A549 (cell line): ENCODE measurements at regions not wholly inside any gene's neighbourhood (a gene's known extent, or its start where the extent isn't known, plus 50 kb on each side); places are given as distances from the start of the nearest gene placed in this dataset.

ENCODE experiments used
- ATAC-seq, 2 experiments: fragments of 200-7000 bp in 1 of 2; fragments of >200 bp in 1 of 2; cut with Nextera tagmentation in 1 of 2; cut with Tn5 transposase in 1 of 2; 3 replicates each; pipeline versions ENCODE4 v1.8.0 to v1.9.1; 2018 to 2020; ENCODE audit warnings: mild to moderate bottlenecking in 1 of 2, moderate library complexity in 1 of 2
- CTCF ChIA-PET: fragments of 300-600 bp; sonication (Branson Sonifier 250); formaldehyde crosslinking; extraction: SDS; loops from one replicate; lab custom pipeline; 2021; ENCODE audit warnings: antibody characterized with exemption, inconsistent platforms; lab: Yijun Ruan, JAX
- POLR2A ChIA-PET: fragments of 350-600 bp; formaldehyde crosslinking; extraction: SDS; loops from one replicate; lab custom pipeline; 2021; ENCODE audit warnings: antibody characterized with exemption, inconsistent platforms; lab: Yijun Ruan, JAX
- DNase-seq, 2 experiments: peaks; one replicate each; pipeline versions ENCODE4 v3.0.0 to v3.0.0-alpha.2; 2011 to 2016; ENCODE audit warnings: low read depth in 1 of 2, low spot score in 1 of 2
- FAIRE-seq: peaks from 2 replicates; lab custom pipeline; 2011; peaks lifted over from hg19 to GRCh38; lab: Jason Lieb, UNC
- H3K27ac ChIP-seq, 2 experiments: fragments of >200 bp; sonication (Bioruptor Twin); formaldehyde crosslinking; 3 replicates each; pipeline ENCODE4 v1.5.1; 2016 to 2017
- H3K4me1 ChIP-seq: fragments of >200 bp; sonication (Bioruptor Twin); formaldehyde crosslinking; 3 replicates; pipeline ENCODE4 v1.6.1; 2016
- H3K4me2 ChIP-seq: fragments of >200 bp; sonication (Bioruptor Twin); formaldehyde crosslinking; 3 replicates; pipeline ENCODE4 v1.6.1; 2016
- H3K4me3 ChIP-seq: fragments of >200 bp; sonication (Bioruptor Twin); formaldehyde crosslinking; 3 replicates; pipeline ENCODE4 v1.5.1; 2016
- H3K9me3 ChIP-seq: fragments of >200 bp; sonication (Bioruptor Twin); formaldehyde crosslinking; 3 replicates; pipeline ENCODE4 v1.6.1; 2016
- BCL3 ChIP-seq: fragments of >200 bp; sonication (Bioruptor Twin); formaldehyde crosslinking; IDR thresholded peaks from 3 replicates; pipeline ENCODE4 v1.6.1; 2016
- BHLHE40 ChIP-seq: IDR thresholded peaks from 2 replicates; pipeline ENCODE4 v1.6.1; 2012; ENCODE audit warnings: low read depth, low read length, inconsistent platforms
- CEBPB ChIP-seq, 2 experiments: fragments of >200 bp in 1 of 2; sonication (Bioruptor Twin) in 1 of 2; formaldehyde crosslinking in 1 of 2; IDR thresholded peaks; 2 replicates each; pipeline ENCODE4 v1.6.1; 2012 to 2016
- CHD2 ChIP-seq: fragments of 150-350 bp; IDR thresholded peaks from 2 replicates; pipeline ENCODE4 v1.6.1; 2014; ENCODE audit warnings: low read length; ENCODE audit not compliant: partially characterized antibody
- EHMT2 ChIP-seq: fragments of 200-600 bp; sonication (generic); IDR thresholded peaks from 2 replicates; pipeline ENCODE4 v1.6.1; 2016; ENCODE audit warnings: antibody characterized with exemption, low read depth, mild to moderate bottlenecking, moderate library complexity
- ELK1 ChIP-seq: fragments of 150-350 bp; IDR thresholded peaks from 2 replicates; pipeline ENCODE4 v1.6.1; 2014; ENCODE audit warnings: low read depth, mild to moderate bottlenecking, low read length
- GATA3 ChIP-seq: IDR thresholded peaks from 2 replicates; pipeline ENCODE4 v1.6.1; 2012; ENCODE audit warnings: borderline replicate concordance
- HEYL ChIP-seq: fragments of 250-450 bp; sonication (Bioruptor Pico); IDR thresholded peaks from 2 replicates; pipeline ENCODE4 v1.8.0; 2021; ENCODE audit warnings: mild to moderate bottlenecking, moderate library complexity
- HOXB13 ChIP-seq: fragments of 250-450 bp; sonication (Bioruptor Pico); IDR thresholded peaks from 2 replicates; pipeline ENCODE4 v1.5.0; 2020; ENCODE audit warnings: low read depth, mild to moderate bottlenecking, moderate library complexity
- KDM5A ChIP-seq: fragments of 200-600 bp; sonication (generic); IDR thresholded peaks from 2 replicates; pipeline ENCODE4 v1.6.1; 2016; ENCODE audit warnings: antibody characterized with exemption, mild to moderate bottlenecking
- MAFK ChIP-seq: fragments of 450-650 bp; IDR thresholded peaks from 2 replicates; pipeline ENCODE4 v1.6.1; 2014; ENCODE audit not compliant: partially characterized antibody
- MAX ChIP-seq: IDR thresholded peaks from 2 replicates; pipeline ENCODE4 v1.6.1; 2012
- MAZ ChIP-seq: fragments of 150-350 bp; IDR thresholded peaks from 2 replicates; pipeline ENCODE4 v1.6.1; 2014; ENCODE audit warnings: antibody characterized with exemption, low read depth, low read length, borderline replicate concordance
- NPAS2 ChIP-seq: fragments of 250-450 bp; sonication (Bioruptor Pico); IDR thresholded peaks from 2 replicates; pipeline ENCODE4 v1.8.0; 2022; ENCODE audit warnings: mild to moderate bottlenecking, moderate library complexity, borderline replicate concordance
- NR3C1 ChIP-seq: fragments of >200 bp; sonication (Bioruptor Twin); formaldehyde crosslinking; IDR thresholded peaks from 3 replicates; pipeline ENCODE4 v1.6.1; 2017
- PHF8 ChIP-seq: fragments of 200-600 bp; sonication (generic); IDR thresholded peaks from 2 replicates; pipeline ENCODE4 v1.6.1; 2016; ENCODE audit warnings: low read depth, mild to moderate bottlenecking, antibody characterized with exemption, moderate library complexity, borderline replicate concordance
- RAD21 ChIP-seq, 2 experiments: fragments of >200 bp in 1 of 2; sonication (Bioruptor Twin) in 1 of 2; formaldehyde crosslinking in 1 of 2; IDR thresholded peaks in 1 of 2; conservative IDR thresholded peaks in 1 of 2; 2 replicates in 1 of 2; 3 replicates in 1 of 2; pipeline ENCODE4 v1.6.1; 2012 to 2018; ENCODE audit warnings: inconsistent platforms in 1 of 2
- RARB ChIP-seq: fragments of 250-450 bp; sonication (Bioruptor Pico); IDR thresholded peaks from 2 replicates; pipeline ENCODE4 v1.8.0; 2021; ENCODE audit warnings: mild to moderate bottlenecking, moderate library complexity
- RCOR1 ChIP-seq: fragments of 150-350 bp; IDR thresholded peaks from 2 replicates; pipeline ENCODE4 v1.6.1; 2014; ENCODE audit warnings: antibody characterized with exemption, low read length, low read depth
- RFX5 ChIP-seq: fragments of 450-650 bp; IDR thresholded peaks from 2 replicates; pipeline ENCODE4 v1.7.1; 2014; ENCODE audit warnings: antibody characterized with exemption, mild to moderate bottlenecking, moderate library complexity
- RNF2 ChIP-seq: fragments of 200-600 bp; sonication (generic); IDR thresholded peaks from 2 replicates; pipeline ENCODE4 v1.6.1; 2016; ENCODE audit warnings: low read depth, mild to moderate bottlenecking, antibody characterized with exemption, moderate library complexity, borderline replicate concordance
- SMC3 ChIP-seq: fragments of >200 bp; sonication (Bioruptor Twin); formaldehyde crosslinking; IDR thresholded peaks from 3 replicates; pipeline ENCODE4 v1.6.1; 2018; ENCODE audit warnings: inconsistent platforms
- TFCP2L1 ChIP-seq: fragments of 250-450 bp; sonication (Bioruptor Pico); IDR thresholded peaks from 2 replicates; pipeline ENCODE4 v1.5.0; 2021; ENCODE audit warnings: mild to moderate bottlenecking
- USF2 ChIP-seq: fragments of 450-650 bp; IDR thresholded peaks from 2 replicates; pipeline ENCODE4 v1.6.1; 2014; ENCODE audit warnings: antibody characterized with exemption
- ZC3H11A ChIP-seq: fragments of 450-650 bp; IDR thresholded peaks from 2 replicates; pipeline ENCODE4 v1.6.1; 2014; ENCODE audit warnings: antibody characterized with exemption, mild to moderate bottlenecking
- ZFP36 ChIP-seq: fragments of 450-650 bp; IDR thresholded peaks from 2 replicates; pipeline ENCODE4 v1.6.1; 2014; ENCODE audit warnings: borderline replicate concordance; ENCODE audit not compliant: partially characterized antibody
- ZSCAN20 ChIP-seq: fragments of 250-450 bp; sonication (Bioruptor Pico); IDR thresholded peaks from 2 replicates; pipeline ENCODE4 v1.8.0; 2022; ENCODE audit warnings: mild to moderate bottlenecking, moderate library complexity
- WGBS: methylation state at CpG from one replicate; pipeline ENCODE4 v1.1.6; 2017; ENCODE audit errors: missing lambda C conversion rate; 5-methylcytosine and 5-hydroxymethylcytosine counted together

- WGBS: 67% methylated on average over 8 of the region's 8 CpGs
- CTCF ChIA-PET: no interaction called here
Measured at GRCh38 chr18:73120626-73121025, 252.8 kb upstream of the NETO1 start.

GRCh38 chr18:73119574-73119973 is 251.8 kb upstream of the NETO1 start:
- Histone ChIP-seq H3K27ac (no peak overlapping the region), H3K4me2 (no peak overlapping the region), H3K4me1 (no peaks in the 10 kb centered on the region), H3K4me3 (no peak overlapping the region), H3K9me3 (no peaks in the 10 kb centered on the region)
- WGBS: 69% methylated on average over 2 of the region's 2 CpGs
- TF ChIP-seq ELK1: no peak
- TF ChIP-seq RCOR1: no peak
- TF ChIP-seq GATA3: no peak
- TF ChIP-seq RNF2: no peak
- no peak for TF ChIP-seq KDM5A
- no peak for TF ChIP-seq HOXB13 (CRISPR knock-in tag)
- no peak for TF ChIP-seq RFX5
- no peak for TF ChIP-seq MAFK
- no peak for TF ChIP-seq EHMT2
- no peak for TF ChIP-seq PHF8
- TF ChIP-seq BHLHE40: no peak
- TF ChIP-seq BCL3: no peak
- no peak for TF ChIP-seq HEYL (CRISPR knock-in tag)
- no peak for TF ChIP-seq ZC3H11A
- no peak for TF ChIP-seq SMC3
- no peak for TF ChIP-seq CEBPB (IDR thresholded peaks at IDR 0.05)
- POLR2A ChIA-PET: no interaction called here
- FAIRE-seq (no peak), ATAC-seq (no peak), DNase-seq (no peak)
- CTCF ChIA-PET: no interaction called here

More at GRCh38 chr18:73120626-73121025, 252.8 kb upstream of the NETO1 start:
- Histone ChIP-seq H3K27ac (no peak overlapping the region), H3K4me1 (no peaks in the 10 kb centered on the region), H3K4me2 (no peak overlapping the region), H3K4me3 (no peak overlapping the region), H3K9me3 (no peaks in the 10 kb centered on the region)
- DNase-seq (no peak), FAIRE-seq (no peak), ATAC-seq (no peak)
- TF ChIP-seq CHD2 (no peak), RAD21 (conservative IDR thresholded peaks at IDR 0.05 in 1 of 2, IDR thresholded peaks at IDR 0.05 in 1 of 2) (no peak), MAFK (no peak)
- POLR2A ChIA-PET: no interaction called here

- H3K9me3 ChIP-seq: no peaks in the 10 kb centered on the region
- no peaks in the 10 kb centered on the region for H3K4me1 ChIP-seq
- H3K27ac ChIP-seq: no peak overlapping the region
- 50% methylated on average over 3 of the region's 3 CpGs for WGBS
- H3K4me2 ChIP-seq: no peak overlapping the region
- TF ChIP-seq MAZ (no peak), CEBPB (IDR thresholded peaks at IDR 0.05) (peak in 1 of 2 experiments; percentile 36; a peak in 1 of 4 replicates)
- FAIRE-seq: no peak
- DNase-seq: no peak
- no peak for ATAC-seq
- CTCF ChIA-PET: no interaction called here
- H3K4me3 ChIP-seq: no peak overlapping the region
- POLR2A ChIA-PET: no interaction called here
Measured at GRCh38 chr18:73118121-73118816, 250.5 kb upstream of the NETO1 start.

- ChIA-PET CTCF (no interaction called here), POLR2A (no interaction called here)
- Histone ChIP-seq H3K4me1 (no peaks in the 10 kb centered on the region), H3K9me3 (no peaks in the 10 kb centered on the region), H3K4me2 (no peak overlapping the region), H3K4me3 (no peak overlapping the region), H3K27ac (no peak overlapping the region)
- DNase-seq (no peak), ATAC-seq (no peak), FAIRE-seq (no peak)
- TF ChIP-seq ZC3H11A (no peak), RARB (no peak), MAX (no peak), USF2 (no peak), NPAS2 (CRISPR knock-in tag) (no peak), ZSCAN20 (CRISPR knock-in tag) (no peak), ZFP36 (no peak), TFCP2L1 (CRISPR knock-in tag) (no peak), ELK1 (no peak), NR3C1 (no peak), HEYL (CRISPR knock-in tag) (no peak), MAZ (no peak)
- WGBS: 35% methylated on average over 3 of the region's 3 CpGs
Measured at GRCh38 chr18:73110307-73110706, 242.5 kb upstream of the NETO1 start.
